ENCODE measurements at regions not wholly inside any gene's neighbourhood (a gene's known extent, or its start where the extent isn't known, plus 50 kb on each side); places are given as distances from the start of the nearest gene placed in this dataset.
"Not testable (repeated sequence)": the region's sequence is repeated elsewhere in the genome, so short reads cannot be mapped to it uniquely, and the experiment has no call there.

- Histone ChIP-seq H3K4me3 (ENCODE audit: low read depth, low read length) (no peak overlapping the region), H3K36me3 (ENCODE audit: control insufficient read depth, insufficient read depth, low read length) (no peaks in the 10 kb centered on the region), H3K27me3 (ENCODE audit: control insufficient read depth, insufficient read depth, low read length) (no peaks in the 10 kb centered on the region)
- no peak for DNase-seq (ENCODE audit: low read depth)
- no peak for TF ChIP-seq CTCF (IDR thresholded peaks at IDR 0.05; ENCODE audit: insufficient read depth, low read length, poor library complexity, severe bottlenecking)
Observed at GRCh38 chr3:20646425-20646824, 460.4 kb upstream of the SGO1 start.

- no peaks in the 10 kb centered on the region for H3K36me3 ChIP-seq (ENCODE audit: control insufficient read depth, insufficient read depth, low read length)
- no peak for DNase-seq (ENCODE audit: low read depth)
- H3K4me3 ChIP-seq (ENCODE audit: low read depth, low read length) = no peak overlapping the region
- no peak for TF ChIP-seq CTCF (IDR thresholded peaks at IDR 0.05; ENCODE audit: insufficient read depth, low read length, poor library complexity, severe bottlenecking)
- H3K27me3 ChIP-seq (ENCODE audit: control insufficient read depth, insufficient read depth, low read length) = no peaks in the 10 kb centered on the region
Observed at GRCh38 chr3:20645340-20645739, 459.3 kb upstream of the SGO1 start.

- DNase-seq (ENCODE audit: low read depth) = no peak
- no peak overlapping the region for H3K4me3 ChIP-seq (ENCODE audit: low read depth, low read length)
- no peaks in the 10 kb centered on the region for H3K27me3 ChIP-seq (ENCODE audit: control insufficient read depth, insufficient read depth, low read length)
- H3K36me3 ChIP-seq (ENCODE audit: control insufficient read depth, insufficient read depth, low read length) = no peaks in the 10 kb centered on the region
- no peak for TF ChIP-seq CTCF (IDR thresholded peaks at IDR 0.05; ENCODE audit: insufficient read depth, low read length, poor library complexity, severe bottlenecking)
Observed at GRCh38 chr3:20637729-20638128, 451.7 kb upstream of the SGO1 start.

GRCh38 chr3:20622304-20622703 lies 436.3 kb upstream of the SGO1 start:
- Histone ChIP-seq H3K4me3 (ENCODE audit: low read depth, low read length) (no peak overlapping the region), H3K36me3 (ENCODE audit: control insufficient read depth, insufficient read depth, low read length) (no peaks in the 10 kb centered on the region), H3K27me3 (ENCODE audit: control insufficient read depth, insufficient read depth, low read length) (no peaks in the 10 kb centered on the region)
- DNase-seq (ENCODE audit: low read depth) = no peak
- TF ChIP-seq CTCF (IDR thresholded peaks at IDR 0.05; ENCODE audit: insufficient read depth, low read length, poor library complexity, severe bottlenecking) = no peak

- not testable (repeated sequence) for H3K36me3 ChIP-seq (ENCODE audit: control insufficient read depth, insufficient read depth, low read length); DNase-seq (ENCODE audit: low read depth); H3K27me3 ChIP-seq (ENCODE audit: control insufficient read depth, insufficient read depth, low read length); H3K4me3 ChIP-seq (ENCODE audit: low read depth, low read length)
Observed at GRCh38 chr3:20618621-20619020, 432.6 kb upstream of the SGO1 start.

GRCh38 chr3:20618181-20618580 lies 432.2 kb upstream of the SGO1 start:
- not testable (repeated sequence) for DNase-seq (ENCODE audit: low read depth); H3K4me3 ChIP-seq (ENCODE audit: low read depth, low read length); H3K36me3 ChIP-seq (ENCODE audit: control insufficient read depth, insufficient read depth, low read length); H3K27me3 ChIP-seq (ENCODE audit: control insufficient read depth, insufficient read depth, low read length)

- not testable (repeated sequence) for H3K4me3 ChIP-seq (ENCODE audit: low read depth, low read length); H3K27me3 ChIP-seq (ENCODE audit: control insufficient read depth, insufficient read depth, low read length); DNase-seq (ENCODE audit: low read depth); H3K36me3 ChIP-seq (ENCODE audit: control insufficient read depth, insufficient read depth, low read length)
Observed at GRCh38 chr3:20615982-20616381, 430.0 kb upstream of the SGO1 start.
